GM12872 (cell line): ENCODE measurements at regions not wholly inside any gene's neighbourhood (a gene's known extent, or its start where the extent isn't known, plus 50 kb on each side); places are given as distances from the start of the nearest gene placed in this dataset.

Experiments used
- TF ChIP-seq, protein P1 (sequence below): IDR thresholded peaks from 3 replicates; pipeline ENCODE4 v1.5.1; 2011; ENCODE audit warnings: low read depth, mild to moderate bottlenecking, low read length, moderate library complexity; ENCODE audit not compliant: insufficient read depth

DNA sequence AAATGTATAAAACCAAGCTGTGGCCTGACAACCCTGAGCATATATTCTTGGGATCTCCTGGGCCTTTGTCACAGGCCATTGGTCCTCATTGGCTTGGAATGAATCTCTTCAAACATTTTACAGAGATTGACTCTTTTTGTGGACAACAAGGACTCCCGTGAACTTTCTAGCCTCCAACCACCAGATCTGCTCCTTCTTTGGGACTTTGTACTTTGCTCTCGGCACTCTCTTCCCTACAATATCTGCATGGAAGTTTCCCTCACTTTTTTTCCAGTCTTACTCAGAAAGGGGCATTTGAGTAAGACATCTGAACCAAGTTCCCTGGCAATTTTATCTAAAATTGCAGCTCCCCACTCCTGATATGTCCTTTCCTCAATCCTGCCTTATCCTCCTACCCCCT is 158.8 kb downstream of the PHLDA1 start:
- TF ChIP-seq, protein P1, sequence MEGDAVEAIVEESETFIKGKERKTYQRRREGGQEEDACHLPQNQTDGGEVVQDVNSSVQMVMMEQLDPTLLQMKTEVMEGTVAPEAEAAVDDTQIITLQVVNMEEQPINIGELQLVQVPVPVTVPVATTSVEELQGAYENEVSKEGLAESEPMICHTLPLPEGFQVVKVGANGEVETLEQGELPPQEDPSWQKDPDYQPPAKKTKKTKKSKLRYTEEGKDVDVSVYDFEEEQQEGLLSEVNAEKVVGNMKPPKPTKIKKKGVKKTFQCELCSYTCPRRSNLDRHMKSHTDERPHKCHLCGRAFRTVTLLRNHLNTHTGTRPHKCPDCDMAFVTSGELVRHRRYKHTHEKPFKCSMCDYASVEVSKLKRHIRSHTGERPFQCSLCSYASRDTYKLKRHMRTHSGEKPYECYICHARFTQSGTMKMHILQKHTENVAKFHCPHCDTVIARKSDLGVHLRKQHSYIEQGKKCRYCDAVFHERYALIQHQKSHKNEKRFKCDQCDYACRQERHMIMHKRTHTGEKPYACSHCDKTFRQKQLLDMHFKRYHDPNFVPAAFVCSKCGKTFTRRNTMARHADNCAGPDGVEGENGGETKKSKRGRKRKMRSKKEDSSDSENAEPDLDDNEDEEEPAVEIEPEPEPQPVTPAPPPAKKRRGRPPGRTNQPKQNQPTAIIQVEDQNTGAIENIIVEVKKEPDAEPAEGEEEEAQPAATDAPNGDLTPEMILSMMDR, result no peak

DNA sequence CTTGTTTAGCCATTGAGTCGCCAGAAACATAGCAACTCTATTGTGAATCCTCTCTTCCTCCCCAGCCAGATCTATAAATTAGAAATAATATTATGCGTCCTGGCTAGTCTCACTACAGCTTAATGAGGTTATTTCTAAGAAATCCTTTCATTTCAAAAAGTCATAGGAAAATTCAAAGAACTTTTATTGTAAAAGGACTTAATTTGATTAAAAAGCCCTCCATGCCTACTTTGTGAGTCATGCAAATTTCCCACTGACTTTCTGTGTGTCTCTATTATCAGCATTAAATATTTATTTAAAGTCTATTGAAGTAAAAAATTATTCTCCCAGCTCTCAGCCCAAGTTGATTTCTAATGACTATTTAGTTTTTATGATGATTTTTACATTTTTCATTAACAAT is 160.7 kb downstream of the PHLDA1 start:
- TF ChIP-seq, protein P1, result no peak

DNA sequence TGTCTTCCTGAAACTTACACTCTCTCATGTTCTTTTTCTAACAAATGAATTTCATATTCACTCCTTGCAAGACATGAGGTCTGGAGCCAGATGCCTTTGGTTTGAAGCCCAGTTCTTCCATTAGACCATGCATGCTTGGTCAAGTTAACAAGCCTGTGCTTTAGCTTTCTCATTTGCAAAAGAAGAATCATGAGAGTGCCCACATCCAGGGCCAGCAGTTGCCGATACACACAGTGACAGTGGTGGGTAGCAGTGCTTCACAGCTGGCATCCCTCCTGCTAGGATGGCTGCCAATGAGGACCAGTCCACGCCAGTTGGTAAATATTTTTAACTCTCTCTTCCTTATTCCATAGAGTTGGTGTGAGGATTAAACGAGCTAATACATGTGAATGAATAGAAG is 163.1 kb downstream of the PHLDA1 start:
- TF ChIP-seq, protein P1, result no peak

DNA sequence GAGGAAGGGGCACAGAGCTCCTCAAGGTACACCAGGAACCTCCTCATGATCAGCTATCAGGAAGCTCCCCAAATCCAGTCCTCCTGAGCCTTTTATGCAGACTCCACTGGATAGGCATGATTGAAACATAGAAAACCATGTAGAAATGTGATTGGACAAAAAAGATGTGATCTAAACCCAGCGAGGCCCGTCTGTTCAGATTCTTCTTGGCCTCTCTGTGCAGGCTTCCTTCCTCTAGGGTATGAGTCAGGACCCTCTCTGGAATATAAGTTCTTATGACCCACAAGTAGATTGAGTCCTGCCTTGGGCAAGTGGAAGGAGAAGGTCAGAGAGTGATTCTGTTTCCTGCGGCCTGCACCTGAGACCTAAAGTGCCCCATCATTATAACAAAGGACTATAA is 166.3 kb downstream of the PHLDA1 start:
- TF ChIP-seq, protein P1, result no peak

DNA sequence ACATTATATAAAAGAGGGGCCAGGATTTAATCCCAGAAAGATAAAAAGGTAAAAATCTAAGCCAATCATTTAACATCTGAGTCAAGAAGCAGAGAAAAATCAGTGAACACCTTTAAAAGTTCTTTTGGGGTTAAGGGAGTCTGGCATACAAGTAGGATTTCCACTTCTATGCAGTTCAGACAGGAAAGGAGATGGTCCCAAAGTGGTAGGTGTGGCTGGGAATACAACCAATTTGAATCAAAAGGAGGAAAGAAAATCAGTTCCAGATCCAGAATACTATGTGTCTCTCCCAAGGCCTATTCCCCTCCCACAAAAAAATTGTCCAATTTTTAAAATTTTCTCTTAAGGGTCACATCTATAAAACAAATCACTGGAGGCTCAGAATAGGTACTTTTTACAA is 167.4 kb downstream of the PHLDA1 start:
- TF ChIP-seq, protein P1, result no peak

DNA sequence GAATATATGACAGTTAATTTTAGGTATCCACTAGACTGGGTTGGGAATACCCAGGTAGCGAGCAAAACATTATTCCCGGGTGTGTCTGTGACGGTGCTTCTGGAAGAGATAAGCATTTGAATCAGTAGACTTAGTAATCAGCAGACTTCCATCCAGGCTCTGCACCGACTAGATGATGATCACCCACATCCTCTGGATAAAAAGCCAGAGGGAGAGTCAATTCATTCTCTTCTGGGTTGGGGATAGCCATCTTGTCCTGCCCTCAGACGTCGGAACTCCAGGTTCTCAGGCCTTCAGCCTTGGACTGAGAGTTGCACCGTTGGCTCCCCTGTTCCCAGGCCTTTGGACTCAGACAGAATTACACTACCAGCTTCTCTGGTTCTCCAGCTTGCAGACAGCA is 168.0 kb downstream of the PHLDA1 start:
- TF ChIP-seq, protein P1, result no peak

DNA sequence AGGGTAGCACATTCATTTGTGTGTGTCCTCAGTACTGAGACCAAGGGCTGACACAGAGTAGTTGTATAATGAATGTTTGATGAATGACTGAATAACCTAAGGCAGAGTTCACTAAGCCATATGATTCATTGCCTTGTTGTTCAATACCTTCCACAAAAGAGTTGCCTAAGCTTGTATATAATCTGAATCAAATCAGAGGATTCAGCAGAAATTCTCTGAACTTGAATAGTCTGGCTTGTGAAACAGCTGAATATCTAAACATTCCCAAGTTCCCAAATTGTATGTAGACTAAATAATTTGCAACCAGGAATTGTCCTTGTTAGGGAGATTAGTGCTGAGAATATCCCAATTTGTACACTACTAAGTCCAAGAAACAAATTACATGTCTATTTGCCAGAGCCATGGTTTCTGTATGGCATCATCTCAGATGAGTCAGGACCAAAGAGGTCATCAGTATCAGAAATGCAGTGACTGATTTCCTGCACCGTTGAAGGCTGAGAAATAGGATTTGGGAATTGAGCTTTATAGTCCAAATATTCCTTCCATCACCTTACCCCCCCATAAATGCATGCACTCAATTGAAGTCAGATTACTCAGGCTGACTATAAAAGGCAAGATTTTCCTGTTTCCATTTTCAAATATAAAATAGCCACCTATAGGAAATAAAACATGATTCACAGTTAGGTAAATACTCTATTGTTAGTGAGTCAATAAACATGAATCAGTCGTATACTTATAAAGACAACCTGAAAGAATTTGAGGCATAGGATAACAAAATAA is 168.7 kb downstream of the PHLDA1 start:
- TF ChIP-seq, protein P1, result no peak
